ENCODE measurements at regions not wholly inside any gene's neighbourhood (a gene's known extent, or its start where the extent isn't known, plus 50 kb on each side); places are given as distances from the start of the nearest gene placed in this dataset.
"Not testable (repeated sequence)": the region's sequence is repeated elsewhere in the genome, so short reads cannot be mapped to it uniquely, and the experiment has no call there.

GRCh38 chr14:82731526-82731925, 1197.9 kb upstream of the SEL1L start:
- no peak for DNase-seq

GRCh38 chr14:82740547-82740946, 1206.9 kb upstream of the SEL1L start:
- no peak for DNase-seq

GRCh38 chr14:82755476-82755875, 1221.8 kb upstream of the SEL1L start:
- no peak for DNase-seq

- no peak for DNase-seq
Observed at GRCh38 chr14:82755923-82756322, 1222.3 kb upstream of the SEL1L start.

- DNase-seq, result no peak
Observed at GRCh38 chr14:82757776-82758175, 1224.1 kb upstream of the SEL1L start.

GRCh38 chr14:82759656-82760055, 1226.0 kb upstream of the SEL1L start:
- no peak for DNase-seq

- DNase-seq, result no peak
Observed at GRCh38 chr14:82766123-82766522, 1232.5 kb upstream of the SEL1L start.

- DNase-seq, result no peak
Observed at GRCh38 chr14:82766996-82767395, 1233.3 kb upstream of the SEL1L start.

- DNase-seq, result no peak
Observed at GRCh38 chr14:82776958-82777357, 1243.3 kb upstream of the SEL1L start.

GRCh38 chr14:82778008-82778590, 1244.4 kb upstream of the SEL1L start:
- no peak for DNase-seq

GRCh38 chr14:82778601-82779000, 1244.9 kb upstream of the SEL1L start:
- no peak for DNase-seq

GRCh38 chr14:82779301-82779700, 1245.6 kb upstream of the SEL1L start:
- no peak for DNase-seq

- no peak for DNase-seq
Observed at GRCh38 chr14:82785756-82786482, 1252.3 kb upstream of the SEL1L start.

GRCh38 chr14:82786483-82786880, 1252.8 kb upstream of the SEL1L start:
- no peak for DNase-seq

- DNase-seq, result no peak
Observed at GRCh38 chr14:82796086-82796485, 1262.4 kb upstream of the SEL1L start.

GRCh38 chr14:82798276-82798675, 1264.6 kb upstream of the SEL1L start:
- no peak for DNase-seq

GRCh38 chr14:82805892-82806825, 1272.5 kb upstream of the SEL1L start:
- no peak for DNase-seq

GRCh38 chr14:82811246-82811645, 1277.6 kb upstream of the SEL1L start:
- DNase-seq, result no peak

GRCh38 chr14:82814339-82814738, 1280.7 kb upstream of the SEL1L start:
- not testable (repeated sequence) for DNase-seq

GRCh38 chr14:82830596-82830995, 1296.9 kb upstream of the SEL1L start:
- DNase-seq, result no peak

- no peak for DNase-seq
Observed at GRCh38 chr14:82836256-82836950, 1302.8 kb upstream of the SEL1L start.

- DNase-seq, result no peak
Observed at GRCh38 chr14:82837611-82838140, 1304.0 kb upstream of the SEL1L start.
